ENCODE measurements at regions not wholly inside any gene's neighbourhood (a gene's known extent, or its start where the extent isn't known, plus 50 kb on each side); places are given as distances from the start of the nearest gene placed in this dataset.

GRCh38 chr10:109698882-109699664 is 224.2 kb downstream of the XPNPEP1 start:
- TF ChIP-seq MAX (IDR thresholded peaks at IDR 0.05) = no peak
- TF ChIP-seq TCF7L2 (IDR thresholded peaks at IDR 0.05; ENCODE audit: borderline replicate concordance, extremely low read depth, insufficient read depth, insufficient read length) = no peak
- TF ChIP-seq CTCF (IDR thresholded peaks at IDR 0.05 in 2 of 3, conservative IDR thresholded peaks at IDR 0.05 in 1 of 3; ENCODE audit: borderline replicate concordance in 1 of 3, insufficient read depth in 1 of 3, low read depth in 2 of 3, low read length in 2 of 3) = no peak
- TF ChIP-seq EZH2 (IDR thresholded peaks at IDR 0.05) = no peak
- TF ChIP-seq EZH2phosphoT487 (IDR thresholded peaks at IDR 0.05; ENCODE audit: borderline replicate concordance) = no peak
- no peak for TF ChIP-seq ZFX (IDR thresholded peaks at IDR 0.05)
- no peak for TF ChIP-seq CEBPB (IDR thresholded peaks at IDR 0.05; ENCODE audit: low read depth)
- TF ChIP-seq RAD21 (IDR thresholded peaks at IDR 0.05; ENCODE audit: low read depth) = no peak
- no peak overlapping the region for H3K27ac ChIP-seq (ENCODE audit: low read depth, low read length)
- H3K27me3 ChIP-seq (ENCODE audit: insufficient read depth, low read length) = no peaks in the 10 kb centered on the region
- H3K36me3 ChIP-seq (ENCODE audit: control insufficient read depth in 1 of 2, insufficient read depth in 2 of 2, low read length in 2 of 2) = no peaks in the 10 kb centered on the region
- RAD21 ChIA-PET (ENCODE audit: low non-redundant PET in 1 of 2, low total read pairs in 2 of 2, uncharacterized antibody in 2 of 2, unreplicated experiment in 2 of 2) = no interaction called here
- CTCF ChIA-PET = no interaction called here
- DNase-seq (ENCODE audit: low read depth, low spot score) = no peak
- no peaks in the 10 kb centered on the region for H3K9me3 ChIP-seq (ENCODE audit: control insufficient read depth in 1 of 2, insufficient read depth in 1 of 2, low read depth in 1 of 2, low read length in 2 of 2)
- no peaks in the 10 kb centered on the region for H4K20me1 ChIP-seq (ENCODE audit: insufficient read depth)
- no peak for ATAC-seq
- POLR2A ChIA-PET = no interaction called here
- no peaks in the 10 kb centered on the region for H3K9me2 ChIP-seq (ENCODE audit: insufficient read depth)
- no peak overlapping the region for H2AFZ ChIP-seq (ENCODE audit: low read depth, low read length, poor library complexity, severe bottlenecking)
- BruUV-seq (replicated peaks) = no TSS peak
- intact Hi-C loops (cut with micrococcal nuclease) = no loop called here
- no peak overlapping the region for H3K9ac ChIP-seq (ENCODE audit: low read length)
- no peaks in the 10 kb centered on the region for H3K79me2 ChIP-seq (ENCODE audit: insufficient read depth, low read length)
- H3K4me2 ChIP-seq (ENCODE audit: low read length) = no peak overlapping the region
- H3K4me1 ChIP-seq (ENCODE audit: control insufficient read depth in 1 of 2, insufficient read depth in 2 of 2, low read length in 2 of 2) = no peaks in the 10 kb centered on the region
- no peak overlapping the region for H3K4me3 ChIP-seq (replicated peaks in 1 of 2; ENCODE audit: low read depth in 1 of 2, low read length in 2 of 2)

All from HCT116 (cell line).